ENCODE measurements at regions not wholly inside any gene's neighbourhood (a gene's known extent, or its start where the extent isn't known, plus 50 kb on each side); places are given as distances from the start of the nearest gene placed in this dataset.

DNA sequence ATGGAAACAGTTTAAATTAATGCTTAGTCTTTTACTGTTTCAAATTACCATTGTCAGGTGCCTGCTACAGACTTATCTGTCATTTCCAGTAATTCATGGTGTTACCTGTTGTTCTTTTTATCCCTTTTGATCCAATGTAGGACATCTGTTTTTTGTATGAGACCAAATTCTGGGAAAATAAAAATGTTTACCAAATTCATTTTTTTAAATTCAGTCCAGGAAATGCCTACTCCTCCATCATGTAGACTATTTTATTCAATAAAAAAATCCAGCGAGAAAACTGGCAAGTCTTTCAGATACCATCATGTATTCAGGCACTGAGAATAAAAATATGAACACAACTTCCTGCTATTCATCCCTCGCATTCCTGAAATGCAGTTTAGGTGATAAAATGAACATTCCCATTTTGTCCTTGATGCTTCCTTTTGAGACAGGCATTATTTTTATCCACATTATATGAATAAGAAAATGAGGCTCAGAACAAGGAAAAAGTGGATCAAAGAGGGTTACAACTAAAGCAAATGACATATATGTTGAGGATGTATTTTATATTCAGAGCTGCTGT is 584.2 kb downstream of the SPRY1 start:
- H3K9me2 ChIP-seq (replicated peaks; ENCODE audit: control insufficient read depth, low read length) = no peaks in the 10 kb centered on the region
- no peaks in the 10 kb centered on the region for H4K20me1 ChIP-seq (ENCODE audit: control insufficient read depth, insufficient read depth, low read depth, low read length)
- no peak for TF ChIP-seq EZH2phosphoT487 (IDR thresholded peaks at IDR 0.05; ENCODE audit: borderline replicate concordance, low read length)
- TF ChIP-seq, protein P1, sequence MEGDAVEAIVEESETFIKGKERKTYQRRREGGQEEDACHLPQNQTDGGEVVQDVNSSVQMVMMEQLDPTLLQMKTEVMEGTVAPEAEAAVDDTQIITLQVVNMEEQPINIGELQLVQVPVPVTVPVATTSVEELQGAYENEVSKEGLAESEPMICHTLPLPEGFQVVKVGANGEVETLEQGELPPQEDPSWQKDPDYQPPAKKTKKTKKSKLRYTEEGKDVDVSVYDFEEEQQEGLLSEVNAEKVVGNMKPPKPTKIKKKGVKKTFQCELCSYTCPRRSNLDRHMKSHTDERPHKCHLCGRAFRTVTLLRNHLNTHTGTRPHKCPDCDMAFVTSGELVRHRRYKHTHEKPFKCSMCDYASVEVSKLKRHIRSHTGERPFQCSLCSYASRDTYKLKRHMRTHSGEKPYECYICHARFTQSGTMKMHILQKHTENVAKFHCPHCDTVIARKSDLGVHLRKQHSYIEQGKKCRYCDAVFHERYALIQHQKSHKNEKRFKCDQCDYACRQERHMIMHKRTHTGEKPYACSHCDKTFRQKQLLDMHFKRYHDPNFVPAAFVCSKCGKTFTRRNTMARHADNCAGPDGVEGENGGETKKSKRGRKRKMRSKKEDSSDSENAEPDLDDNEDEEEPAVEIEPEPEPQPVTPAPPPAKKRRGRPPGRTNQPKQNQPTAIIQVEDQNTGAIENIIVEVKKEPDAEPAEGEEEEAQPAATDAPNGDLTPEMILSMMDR (IDR thresholded peaks at IDR 0.05; ENCODE audit: low read depth, low read length, poor library complexity, severe bottlenecking) = no peak
- H3K27ac ChIP-seq (ENCODE audit: low read depth, low read length) = no peak overlapping the region
- no peaks in the 10 kb centered on the region; the same call in 1 of the 2 replicates for H3K9me3 ChIP-seq (ENCODE audit: control insufficient read depth, insufficient read depth, low read length)
- H3K4me3 ChIP-seq (ENCODE audit: low read length) = no peak overlapping the region
- no peak overlapping the region for H3K4me2 ChIP-seq (ENCODE audit: low read length)
- no peaks in the 10 kb centered on the region for H3F3A ChIP-seq (ENCODE audit: control insufficient read depth, insufficient read depth)
- H3K4me1 ChIP-seq (ENCODE audit: control insufficient read depth, low read length) = peaks cover 14% of the 10 kb centered on the region
- no peaks in the 10 kb centered on the region for H3K79me2 ChIP-seq (ENCODE audit: control insufficient read depth, low read length)
- no peaks in the 10 kb centered on the region for H3K36me3 ChIP-seq (ENCODE audit: control insufficient read depth, low read length)
- H3K27me3 ChIP-seq (ENCODE audit: control insufficient read depth, low read length) = no peaks in the 10 kb centered on the region

DNA sequence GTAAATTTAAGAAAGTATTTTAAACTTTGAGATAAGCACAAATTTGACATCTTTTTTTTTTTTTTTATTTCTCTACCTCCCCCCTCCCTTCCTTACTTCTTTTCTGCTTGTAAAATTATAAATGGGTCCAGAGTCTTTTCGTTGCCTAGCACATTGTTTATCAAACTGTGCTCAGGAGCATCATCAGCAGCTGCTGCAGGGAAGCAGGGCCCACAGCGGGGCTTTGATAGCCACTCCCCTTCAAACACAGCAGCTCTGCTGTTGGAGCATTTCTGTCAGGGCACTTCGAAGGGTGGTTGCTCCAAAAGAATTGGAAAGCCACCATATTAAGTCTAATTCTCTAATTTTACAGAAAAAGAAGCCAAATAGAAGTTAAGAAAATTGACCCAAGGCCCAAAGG is 588.3 kb downstream of the SPRY1 start:
- Histone ChIP-seq H3K9me2 (replicated peaks; ENCODE audit: control insufficient read depth, low read length) (no peaks in the 10 kb centered on the region), H4K20me1 (ENCODE audit: control insufficient read depth, insufficient read depth, low read depth, low read length) (no peaks in the 10 kb centered on the region), H3K4me1 (ENCODE audit: control insufficient read depth, low read length) (no peaks in the 10 kb centered on the region), H3K36me3 (ENCODE audit: control insufficient read depth, low read length) (no peaks in the 10 kb centered on the region), H3K27ac (ENCODE audit: low read depth, low read length) (no peak overlapping the region), H3K4me2 (ENCODE audit: low read length) (no peak overlapping the region), H3K9me3 (ENCODE audit: control insufficient read depth, insufficient read depth, low read length) (no peaks in the 10 kb centered on the region), H3K79me2 (ENCODE audit: control insufficient read depth, low read length) (no peaks in the 10 kb centered on the region), H3K4me3 (ENCODE audit: low read length) (no peak overlapping the region), H3F3A (ENCODE audit: control insufficient read depth, insufficient read depth) (no peaks in the 10 kb centered on the region), H3K27me3 (ENCODE audit: control insufficient read depth, low read length) (no peaks in the 10 kb centered on the region)
- TF ChIP-seq EZH2phosphoT487 (IDR thresholded peaks at IDR 0.05; ENCODE audit: borderline replicate concordance, low read length) = no peak
- TF ChIP-seq, protein P1 (IDR thresholded peaks at IDR 0.05; ENCODE audit: low read depth, low read length, poor library complexity, severe bottlenecking) = no peak

DNA sequence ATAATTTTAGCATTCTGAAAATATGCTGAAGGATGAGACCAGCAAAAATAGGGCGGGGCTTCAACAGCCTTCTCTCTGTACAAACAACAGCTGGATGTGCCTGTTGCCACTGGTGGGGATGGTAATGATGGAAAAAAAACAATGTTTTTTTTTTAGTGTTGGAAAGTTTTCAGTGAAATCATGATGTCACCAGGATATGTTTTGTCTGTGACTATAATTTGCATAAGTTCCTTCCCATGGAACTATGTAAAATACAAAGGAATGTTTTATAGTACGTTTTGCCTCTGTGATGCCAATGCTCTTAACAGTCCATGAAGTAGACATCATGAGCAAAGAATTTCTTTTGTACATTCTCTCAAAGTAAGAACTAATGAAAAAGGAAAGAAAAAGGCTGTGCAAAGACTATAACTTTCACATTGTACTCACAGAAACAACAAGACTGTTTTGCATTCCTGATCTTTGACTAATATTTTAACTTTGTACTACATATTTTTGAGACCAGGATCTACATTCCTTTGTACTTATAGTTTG is 589.7 kb downstream of the SPRY1 start:
- no peaks in the 10 kb centered on the region for H3K9me3 ChIP-seq (ENCODE audit: control insufficient read depth, insufficient read depth, low read length)
- H3F3A ChIP-seq (ENCODE audit: control insufficient read depth, insufficient read depth) = no peaks in the 10 kb centered on the region
- H3K4me1 ChIP-seq (ENCODE audit: control insufficient read depth, low read length) = no peaks in the 10 kb centered on the region
- no peak overlapping the region for H3K4me3 ChIP-seq (ENCODE audit: low read length)
- no peak overlapping the region for H3K4me2 ChIP-seq (ENCODE audit: low read length)
- H3K79me2 ChIP-seq (ENCODE audit: control insufficient read depth, low read length) = no peaks in the 10 kb centered on the region
- H3K27ac ChIP-seq (ENCODE audit: low read depth, low read length) = no peak overlapping the region
- H3K9me2 ChIP-seq (replicated peaks; ENCODE audit: control insufficient read depth, low read length) = no peaks in the 10 kb centered on the region
- no peaks in the 10 kb centered on the region for H3K27me3 ChIP-seq (ENCODE audit: control insufficient read depth, low read length)
- H4K20me1 ChIP-seq (ENCODE audit: control insufficient read depth, insufficient read depth, low read depth, low read length) = no peaks in the 10 kb centered on the region
- no peaks in the 10 kb centered on the region for H3K36me3 ChIP-seq (ENCODE audit: control insufficient read depth, low read length)
- TF ChIP-seq, protein P1 (IDR thresholded peaks at IDR 0.05; ENCODE audit: low read depth, low read length, poor library complexity, severe bottlenecking) = no peak
- no peak for TF ChIP-seq EZH2phosphoT487 (IDR thresholded peaks at IDR 0.05; ENCODE audit: borderline replicate concordance, low read length)

Measured in DOHH2 (cell line).